ENCODE measurements at regions not wholly inside any gene's neighbourhood (a gene's known extent, or its start where the extent isn't known, plus 50 kb on each side); places are given as distances from the start of the nearest gene placed in this dataset.
"Not testable (repeated sequence)": the region's sequence is repeated elsewhere in the genome, so short reads cannot be mapped to it uniquely, and the experiment has no call there.

DNA sequence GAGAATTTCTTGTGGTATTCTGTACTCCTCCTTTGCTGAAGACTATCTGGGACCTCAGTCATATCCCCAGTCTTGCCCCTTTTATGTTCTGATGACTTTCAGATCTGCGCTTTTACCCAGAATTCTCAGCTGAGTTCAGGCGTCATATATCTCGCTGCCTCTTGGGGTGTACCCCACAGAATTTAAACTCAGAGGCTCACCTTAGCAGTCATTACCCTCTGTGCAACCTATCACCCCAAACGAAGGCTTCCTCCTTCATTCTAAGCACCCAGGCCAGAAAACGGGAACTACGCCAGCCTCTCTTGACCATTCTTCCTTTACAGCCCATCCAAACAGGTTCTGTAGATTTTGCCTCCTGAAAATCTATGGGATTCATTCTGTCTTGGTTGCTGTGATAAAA, 574.8 kb upstream of the C16orf82 start:
- H3K4me3 ChIP-seq (ENCODE audit: low read depth, low read length): no peak overlapping the region
- H3K27me3 ChIP-seq (ENCODE audit: control insufficient read depth, insufficient read depth, low read length): no peaks in the 10 kb centered on the region
- no peaks in the 10 kb centered on the region for H3K36me3 ChIP-seq (ENCODE audit: control insufficient read depth, insufficient read depth, low read length)
- TF ChIP-seq, protein P1, sequence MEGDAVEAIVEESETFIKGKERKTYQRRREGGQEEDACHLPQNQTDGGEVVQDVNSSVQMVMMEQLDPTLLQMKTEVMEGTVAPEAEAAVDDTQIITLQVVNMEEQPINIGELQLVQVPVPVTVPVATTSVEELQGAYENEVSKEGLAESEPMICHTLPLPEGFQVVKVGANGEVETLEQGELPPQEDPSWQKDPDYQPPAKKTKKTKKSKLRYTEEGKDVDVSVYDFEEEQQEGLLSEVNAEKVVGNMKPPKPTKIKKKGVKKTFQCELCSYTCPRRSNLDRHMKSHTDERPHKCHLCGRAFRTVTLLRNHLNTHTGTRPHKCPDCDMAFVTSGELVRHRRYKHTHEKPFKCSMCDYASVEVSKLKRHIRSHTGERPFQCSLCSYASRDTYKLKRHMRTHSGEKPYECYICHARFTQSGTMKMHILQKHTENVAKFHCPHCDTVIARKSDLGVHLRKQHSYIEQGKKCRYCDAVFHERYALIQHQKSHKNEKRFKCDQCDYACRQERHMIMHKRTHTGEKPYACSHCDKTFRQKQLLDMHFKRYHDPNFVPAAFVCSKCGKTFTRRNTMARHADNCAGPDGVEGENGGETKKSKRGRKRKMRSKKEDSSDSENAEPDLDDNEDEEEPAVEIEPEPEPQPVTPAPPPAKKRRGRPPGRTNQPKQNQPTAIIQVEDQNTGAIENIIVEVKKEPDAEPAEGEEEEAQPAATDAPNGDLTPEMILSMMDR (IDR thresholded peaks at IDR 0.05; ENCODE audit: insufficient read depth, low read length, poor library complexity, severe bottlenecking): no peak
- DNase-seq (ENCODE audit: low read depth): no peak

DNA sequence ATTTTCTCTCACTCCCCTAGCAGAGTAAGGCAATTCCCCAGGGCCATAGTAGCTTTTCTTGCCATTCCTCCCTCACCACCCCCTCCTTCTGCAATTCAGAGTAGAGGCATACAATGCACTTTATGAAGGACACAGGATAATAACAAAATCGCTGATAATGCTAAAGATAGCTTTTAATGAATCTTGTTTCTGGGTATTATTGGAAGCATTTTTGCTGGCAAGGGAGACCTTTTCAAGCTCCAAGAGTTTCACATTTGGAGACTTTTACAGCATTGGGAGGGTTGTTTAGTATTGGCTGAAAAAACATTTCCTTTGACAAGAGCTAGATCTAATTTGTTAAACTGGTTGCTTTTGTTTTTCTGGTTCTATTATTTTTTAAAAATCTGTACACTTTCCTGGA, 573.0 kb upstream of the C16orf82 start:
- TF ChIP-seq, protein P1 (IDR thresholded peaks at IDR 0.05; ENCODE audit: insufficient read depth, low read length, poor library complexity, severe bottlenecking): no peak
- Histone ChIP-seq H3K27me3 (ENCODE audit: control insufficient read depth, insufficient read depth, low read length) (no peaks in the 10 kb centered on the region), H3K36me3 (ENCODE audit: control insufficient read depth, insufficient read depth, low read length) (no peaks in the 10 kb centered on the region), H3K4me3 (ENCODE audit: low read depth, low read length) (no peak overlapping the region)
- DNase-seq (ENCODE audit: low read depth): no peak

DNA sequence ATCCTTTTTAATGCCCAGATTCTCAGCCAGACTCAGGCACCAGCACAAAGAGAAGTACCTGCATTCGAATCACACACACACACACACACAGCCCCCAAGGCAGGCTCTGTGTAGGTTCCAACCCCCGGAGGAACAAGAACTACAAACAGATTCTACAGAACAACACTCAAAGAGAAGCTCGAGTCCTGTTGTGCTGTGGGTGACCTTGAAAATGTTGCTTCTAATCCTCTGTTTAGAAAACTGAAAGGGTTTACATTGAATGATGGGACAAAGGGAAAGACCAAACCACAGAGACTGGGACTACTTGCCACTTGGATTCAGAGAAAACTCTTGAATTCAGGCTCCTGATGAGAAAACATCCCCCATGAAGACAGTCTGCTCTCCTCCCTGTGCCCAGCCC, 568.8 kb upstream of the C16orf82 start:
- TF ChIP-seq, protein P1 (IDR thresholded peaks at IDR 0.05; ENCODE audit: insufficient read depth, low read length, poor library complexity, severe bottlenecking): no peak
- no peak overlapping the region for H3K4me3 ChIP-seq (ENCODE audit: low read depth, low read length)
- H3K27me3 ChIP-seq (ENCODE audit: control insufficient read depth, insufficient read depth, low read length): no peaks in the 10 kb centered on the region
- no peak for DNase-seq (ENCODE audit: low read depth)
- H3K36me3 ChIP-seq (ENCODE audit: control insufficient read depth, insufficient read depth, low read length): no peaks in the 10 kb centered on the region

DNA sequence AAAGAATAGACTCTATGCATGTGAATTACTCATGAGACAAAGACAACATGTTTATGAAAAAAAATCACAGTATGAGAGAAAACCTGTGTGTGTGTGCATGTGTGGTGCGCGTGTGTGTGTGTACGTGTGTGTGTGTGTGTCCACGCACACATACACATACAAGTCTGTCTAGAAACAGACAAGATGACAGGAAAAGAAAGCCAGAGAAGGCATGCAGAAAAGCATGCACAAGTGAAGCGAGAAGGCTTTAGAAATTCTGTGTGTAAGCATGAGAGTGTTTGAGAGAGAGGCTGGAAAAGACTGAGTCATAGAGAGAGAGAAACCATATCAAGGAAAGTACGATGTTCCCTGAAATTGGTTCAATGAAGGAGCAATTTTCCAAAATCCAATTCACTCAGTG, 566.4 kb upstream of the C16orf82 start:
- H3K27me3 ChIP-seq (ENCODE audit: control insufficient read depth, insufficient read depth, low read length): no peaks in the 10 kb centered on the region
- no peaks in the 10 kb centered on the region for H3K36me3 ChIP-seq (ENCODE audit: control insufficient read depth, insufficient read depth, low read length)
- no peak overlapping the region for H3K4me3 ChIP-seq (ENCODE audit: low read depth, low read length)
- TF ChIP-seq, protein P1 (IDR thresholded peaks at IDR 0.05; ENCODE audit: insufficient read depth, low read length, poor library complexity, severe bottlenecking): no peak
- no peak for DNase-seq (ENCODE audit: low read depth)

DNA sequence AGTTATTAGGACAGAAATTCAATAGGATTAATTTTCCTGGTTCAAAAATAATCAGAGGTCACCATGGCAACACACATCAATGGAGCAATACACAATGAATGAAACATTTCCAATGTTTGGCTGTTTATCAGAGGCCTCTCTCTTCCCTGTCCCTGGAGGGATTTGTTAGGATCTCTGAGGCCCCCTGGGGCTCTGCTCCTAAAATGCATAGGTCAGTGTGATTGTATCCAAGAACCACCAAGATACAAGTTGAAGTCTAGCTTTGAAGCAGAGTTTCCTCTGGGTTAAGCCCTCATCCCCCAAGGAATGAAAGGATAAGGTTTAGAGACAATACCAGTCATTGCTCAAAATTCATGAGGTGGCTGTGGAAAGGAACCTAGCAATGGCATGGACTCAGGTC, 561.2 kb upstream of the C16orf82 start:
- Histone ChIP-seq H3K4me3 (ENCODE audit: low read depth, low read length) (no peak overlapping the region), H3K27me3 (ENCODE audit: control insufficient read depth, insufficient read depth, low read length) (no peaks in the 10 kb centered on the region), H3K36me3 (ENCODE audit: control insufficient read depth, insufficient read depth, low read length) (no peaks in the 10 kb centered on the region)
- TF ChIP-seq, protein P1 (IDR thresholded peaks at IDR 0.05; ENCODE audit: insufficient read depth, low read length, poor library complexity, severe bottlenecking): no peak
- DNase-seq (ENCODE audit: low read depth): no peak

DNA sequence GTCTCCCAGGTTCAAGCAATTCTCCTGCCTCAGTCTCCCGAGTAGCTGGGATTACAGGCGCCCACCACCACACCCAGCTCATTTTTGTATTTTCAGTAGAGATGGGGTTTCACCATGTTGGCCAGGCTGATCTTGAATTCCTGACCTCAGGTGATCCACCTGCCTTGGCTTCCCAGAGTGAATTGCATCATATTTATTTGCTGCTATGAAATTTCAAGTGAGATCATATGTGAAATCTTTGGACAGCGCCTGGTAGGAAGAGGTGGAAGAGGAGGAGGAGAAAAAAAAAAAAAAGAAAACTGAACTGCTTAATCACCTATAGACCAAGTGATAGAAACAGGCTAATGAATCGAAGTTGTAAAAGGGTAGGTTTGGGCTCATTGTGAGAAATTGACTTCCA, 557.8 kb upstream of the C16orf82 start:
- not testable (repeated sequence) for DNase-seq (ENCODE audit: low read depth); H3K27me3 ChIP-seq (ENCODE audit: control insufficient read depth, insufficient read depth, low read length); H3K36me3 ChIP-seq (ENCODE audit: control insufficient read depth, insufficient read depth, low read length); H3K4me3 ChIP-seq (ENCODE audit: low read depth, low read length)
